H1 (cell line): ENCODE measurements at regions not wholly inside any gene's neighbourhood (a gene's known extent, or its start where the extent isn't known, plus 50 kb on each side); places are given as distances from the start of the nearest gene placed in this dataset.

Experiments used
- CHD7 ChIP-seq: fragments of 300-600 bp; sonication (generic); IDR thresholded peaks from 2 replicates; pipeline ENCODE4 v1.7.1; 2012; ENCODE audit warnings: low read length, moderate library complexity, mild to moderate bottlenecking, inconsistent platforms; ENCODE audit not compliant: insufficient replicate concordance
- RBBP5 ChIP-seq: IDR thresholded peaks from 2 replicates; pipeline ENCODE4 v1.7.1; 2012; ENCODE audit warnings: low read depth, mild to moderate bottlenecking, inconsistent platforms, low read length, moderate library complexity, borderline replicate concordance

GRCh38 chr11:24289301-24289700 is 207.6 kb upstream of the LUZP2 start (continued):
- TF ChIP-seq CHD7 (no peak), RBBP5 (no peak)
